Smooth muscle cell (in vitro differentiated cells): ENCODE measurements at regions not wholly inside any gene's neighbourhood (a gene's known extent, or its start where the extent isn't known, plus 50 kb on each side); places are given as distances from the start of the nearest gene placed in this dataset.

Experiments used
- DNase-seq: peaks from one replicate; lab custom pipeline; 2025; ENCODE audit not compliant: unreplicated experiment; lab: John Stamatoyannopoulos, UW
- H2AFZ ChIP-seq: fragments of 200-600 bp; sonication (generic); 2 replicates; pipeline ENCODE4 v1.6.0; 2016; ENCODE audit warnings: antibody characterized with exemption, low read depth, mild to moderate bottlenecking
- H3F3A ChIP-seq: fragments of 200-600 bp; sonication (generic); 2 replicates; pipeline ENCODE4 v1.6.0; 2017; ENCODE audit warnings: antibody characterized with exemption, low read depth
- H3K27ac ChIP-seq: fragments of 200-600 bp; sonication (generic); 2 replicates; pipeline ENCODE4 v1.5.1; 2016; ENCODE audit warnings: low read depth, mild to moderate bottlenecking
- H3K27me3 ChIP-seq: fragments of 200-600 bp; sonication (generic); 2 replicates; pipeline ENCODE4 v1.6.1; 2016; ENCODE audit warnings: low read depth, mild to moderate bottlenecking
- H3K36me3 ChIP-seq: fragments of 200-600 bp; sonication (generic); 2 replicates; pipeline ENCODE4 v1.5.1; 2016; ENCODE audit warnings: low read depth
- H3K4me1 ChIP-seq: fragments of 200-600 bp; sonication (generic); 2 replicates; pipeline ENCODE4 v1.5.1; 2016; ENCODE audit warnings: low read depth
- H3K4me2 ChIP-seq: fragments of 200-600 bp; sonication (generic); 2 replicates; pipeline ENCODE4 v1.6.0; 2016; ENCODE audit warnings: mild to moderate bottlenecking
- H3K4me3 ChIP-seq: fragments of 200-600 bp; sonication (generic); 2 replicates; pipeline ENCODE4 v1.5.1; 2016; ENCODE audit warnings: mild to moderate bottlenecking
- H3K79me2 ChIP-seq: fragments of 200-600 bp; sonication (generic); 2 replicates; pipeline ENCODE4 v1.6.0; 2016; ENCODE audit warnings: low read depth, mild to moderate bottlenecking
- H3K9ac ChIP-seq: fragments of 200-600 bp; sonication (generic); 2 replicates; pipeline ENCODE4 v1.6.0; 2016; ENCODE audit warnings: low read depth
- H3K9me3 ChIP-seq: fragments of 200-600 bp; sonication (generic); replicated peaks from 2 replicates; pipeline ENCODE4 v1.5.1; 2016; ENCODE audit warnings: low read depth
- H4K20me1 ChIP-seq: fragments of 200-600 bp; sonication (generic); 2 replicates; pipeline ENCODE4 v1.6.0; 2016; ENCODE audit warnings: low read depth
- WGBS: methylation state at CpG from one replicate; pipeline ENCODE4 v1.1.7; 2016; ENCODE audit warnings: low lambda C conversion rate; 5-methylcytosine and 5-hydroxymethylcytosine counted together
- TF ChIP-seq, protein P1 (sequence below): fragments of 200-600 bp; sonication (generic); IDR thresholded peaks from 2 replicates; pipeline ENCODE4 v1.5.1; 2017; ENCODE audit warnings: borderline replicate concordance, mild to moderate bottlenecking, antibody characterized with exemption; ENCODE audit not compliant: insufficient read depth, poor library complexity, severe bottlenecking

DNA sequence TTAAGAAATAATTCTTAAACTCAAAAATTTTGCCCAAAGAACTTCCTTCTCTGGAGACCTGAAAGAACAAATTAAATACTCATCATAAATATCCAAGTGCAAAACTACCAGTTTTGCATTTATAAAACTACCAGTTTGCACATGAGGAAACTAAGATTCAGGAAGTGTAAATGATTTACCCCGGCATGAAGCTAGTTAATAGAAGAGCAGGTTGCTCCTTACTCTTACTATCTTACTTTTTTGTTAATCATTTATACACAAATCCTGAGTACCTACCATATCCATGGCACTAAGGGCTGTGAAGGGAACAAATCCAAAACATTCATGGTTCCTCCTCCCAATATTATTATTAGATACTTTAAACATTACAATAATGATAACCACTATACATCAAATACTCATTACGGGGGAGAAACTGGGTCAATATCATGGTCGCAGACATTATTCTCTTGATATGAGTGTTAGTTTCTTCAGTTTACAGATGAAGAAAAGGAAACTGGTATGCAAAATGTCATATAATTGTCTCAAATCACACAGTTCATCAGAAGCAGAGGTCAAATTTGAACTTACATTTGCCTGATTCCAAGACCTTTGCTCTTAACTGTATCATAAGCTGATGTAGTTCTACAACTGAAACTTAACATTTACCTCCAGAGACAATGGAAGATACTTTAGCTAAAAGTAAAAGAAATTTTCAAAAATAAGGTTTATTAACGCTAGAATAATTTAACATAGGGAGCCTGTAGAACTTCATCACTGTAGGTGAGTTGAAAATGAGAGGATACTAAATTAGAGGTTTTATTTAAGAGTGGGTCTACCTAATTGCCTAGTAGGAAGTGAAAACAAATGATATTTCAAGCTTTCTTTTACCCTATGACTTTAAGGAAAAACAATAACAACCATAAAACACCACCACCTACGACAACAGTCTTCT lies 74.5 kb downstream of the FAM76B start:
- peaks cover 11% of the 10 kb centered on the region for H3K4me1 ChIP-seq
- WGBS = 81% methylated on average over 5 of the region's 5 CpGs
- H3K79me2 ChIP-seq = no peaks in the 10 kb centered on the region
- peak overlapping the region; percentile 38 for H3K4me2 ChIP-seq
- DNase-seq = no peak
- H3K27ac ChIP-seq = peak overlapping the region; percentile 92
- peaks cover 8% of the 10 kb centered on the region for H3F3A ChIP-seq
- no peak overlapping the region for H3K4me3 ChIP-seq
- H2AFZ ChIP-seq = no peak overlapping the region
- no peaks in the 10 kb centered on the region for H4K20me1 ChIP-seq
- H3K36me3 ChIP-seq = no peaks in the 10 kb centered on the region
- no peaks in the 10 kb centered on the region for H3K27me3 ChIP-seq
- H3K9me3 ChIP-seq = no peaks in the 10 kb centered on the region
- peak overlapping the region; percentile 39 for H3K9ac ChIP-seq
- TF ChIP-seq, protein P1, sequence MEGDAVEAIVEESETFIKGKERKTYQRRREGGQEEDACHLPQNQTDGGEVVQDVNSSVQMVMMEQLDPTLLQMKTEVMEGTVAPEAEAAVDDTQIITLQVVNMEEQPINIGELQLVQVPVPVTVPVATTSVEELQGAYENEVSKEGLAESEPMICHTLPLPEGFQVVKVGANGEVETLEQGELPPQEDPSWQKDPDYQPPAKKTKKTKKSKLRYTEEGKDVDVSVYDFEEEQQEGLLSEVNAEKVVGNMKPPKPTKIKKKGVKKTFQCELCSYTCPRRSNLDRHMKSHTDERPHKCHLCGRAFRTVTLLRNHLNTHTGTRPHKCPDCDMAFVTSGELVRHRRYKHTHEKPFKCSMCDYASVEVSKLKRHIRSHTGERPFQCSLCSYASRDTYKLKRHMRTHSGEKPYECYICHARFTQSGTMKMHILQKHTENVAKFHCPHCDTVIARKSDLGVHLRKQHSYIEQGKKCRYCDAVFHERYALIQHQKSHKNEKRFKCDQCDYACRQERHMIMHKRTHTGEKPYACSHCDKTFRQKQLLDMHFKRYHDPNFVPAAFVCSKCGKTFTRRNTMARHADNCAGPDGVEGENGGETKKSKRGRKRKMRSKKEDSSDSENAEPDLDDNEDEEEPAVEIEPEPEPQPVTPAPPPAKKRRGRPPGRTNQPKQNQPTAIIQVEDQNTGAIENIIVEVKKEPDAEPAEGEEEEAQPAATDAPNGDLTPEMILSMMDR = no peak

GRCh38 chr11:95713428-95713827 lies 76.2 kb downstream of the FAM76B start:
- Histone ChIP-seq H3K4me1 (peaks cover 16% of the 10 kb centered on the region), H3K79me2 (no peaks in the 10 kb centered on the region), H3K9me3 (no peaks in the 10 kb centered on the region), H2AFZ (no peak overlapping the region), H3F3A (peaks cover 8% of the 10 kb centered on the region), H3K4me3 (no peak overlapping the region), H4K20me1 (no peaks in the 10 kb centered on the region), H3K4me2 (no peak overlapping the region), H3K9ac (no peak overlapping the region), H3K27me3 (no peaks in the 10 kb centered on the region), H3K27ac (no peak overlapping the region), H3K36me3 (no peaks in the 10 kb centered on the region)
- WGBS = 93% methylated on average over 3 of the region's 3 CpGs
- DNase-seq = no peak
- TF ChIP-seq, protein P1 = no peak

DNA sequence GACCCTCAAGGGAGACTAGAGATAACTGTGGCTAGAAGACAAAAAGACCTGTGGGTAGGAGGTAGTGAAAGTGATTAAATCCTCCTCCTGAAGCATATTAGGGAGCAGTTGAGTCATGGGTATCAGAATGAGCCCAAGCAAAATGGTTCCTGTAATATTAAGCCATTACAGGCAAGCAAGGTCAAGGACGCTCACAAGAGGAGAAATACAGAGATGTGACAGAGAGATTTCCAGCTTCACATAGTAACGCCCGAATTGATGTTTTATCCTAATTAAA lies 77.7 kb downstream of the FAM76B start:
- Histone ChIP-seq H3K36me3 (no peaks in the 10 kb centered on the region), H3K9me3 (no peaks in the 10 kb centered on the region), H3K27me3 (no peaks in the 10 kb centered on the region), H3K4me2 (no peak overlapping the region), H3F3A (peaks cover 8% of the 10 kb centered on the region), H3K79me2 (no peaks in the 10 kb centered on the region), H3K4me3 (no peak overlapping the region), H3K27ac (peak overlapping the region; percentile 30), H3K9ac (no peak overlapping the region), H3K4me1 (peaks cover 20% of the 10 kb centered on the region), H2AFZ (no peak overlapping the region), H4K20me1 (no peaks in the 10 kb centered on the region)
- 98% methylated on average over 3 of the region's 3 CpGs for WGBS
- TF ChIP-seq, protein P1 = no peak
- DNase-seq = no peak
